NT2/D1 (cell line): ENCODE measurements at regions not wholly inside any gene's neighbourhood (a gene's known extent, or its start where the extent isn't known, plus 50 kb on each side); places are given as distances from the start of the nearest gene placed in this dataset.

ENCODE experiments used
- DNase-seq: peaks from one replicate; pipeline ENCODE4 v3.0.0-alpha.2; 2011; ENCODE audit warnings: low read depth, low spot score
- H3K27me3 ChIP-seq: 2 replicates; pipeline ENCODE4 v1.6.0; 2011; ENCODE audit warnings: mild to moderate bottlenecking; ENCODE audit not compliant: insufficient read length, insufficient read depth
- H3K36me3 ChIP-seq: 2 replicates; pipeline ENCODE4 v1.6.1; 2011; ENCODE audit warnings: mild to moderate bottlenecking, low read length, mixed read lengths; ENCODE audit not compliant: insufficient read depth, insufficient read length
- H3K4me1 ChIP-seq: 2 replicates; pipeline ENCODE4 v1.5.1; 2011; ENCODE audit not compliant: insufficient read depth, insufficient read length
- H3K4me3 ChIP-seq: 2 replicates; pipeline ENCODE4 v1.5.1; 2011; ENCODE audit warnings: low read depth; ENCODE audit not compliant: insufficient read length
- H3K9ac ChIP-seq: 2 replicates; pipeline ENCODE4 v1.6.0; 2011; ENCODE audit warnings: low read depth; ENCODE audit not compliant: insufficient read length
- H3K9me3 ChIP-seq: 2 replicates; pipeline ENCODE4 v1.5.1; 2011; ENCODE audit warnings: mild to moderate bottlenecking, low read length; ENCODE audit not compliant: insufficient read depth
- SUZ12 ChIP-seq: IDR thresholded peaks from 2 replicates; pipeline ENCODE4 v1.6.1; 2011; ENCODE audit not compliant: insufficient read length, insufficient read depth; ENCODE audit errors: extremely low read depth
- YY1 ChIP-seq: IDR thresholded peaks from 2 replicates; pipeline ENCODE4 v1.6.1; 2011; ENCODE audit not compliant: insufficient read length, insufficient read depth
- ZNF274 ChIP-seq: IDR thresholded peaks from 2 replicates; pipeline ENCODE4 v1.6.1; 2011; ENCODE audit warnings: mild to moderate bottlenecking, low read depth, low read length

GRCh38 chr5:68745448-68745847 lies 348.4 kb upstream of the SLC30A5 start:
- Histone ChIP-seq H3K9me3 (no peaks in the 10 kb centered on the region), H3K27me3 (no peaks in the 10 kb centered on the region), H3K4me1 (no peaks in the 10 kb centered on the region), H3K4me3 (no peak overlapping the region), H3K9ac (no peak overlapping the region), H3K36me3 (no peaks in the 10 kb centered on the region)
- TF ChIP-seq ZNF274 (no peak), SUZ12 (no peak), YY1 (no peak)
- no peak for DNase-seq

GRCh38 chr5:68746220-68746619 lies 347.6 kb upstream of the SLC30A5 start:
- TF ChIP-seq SUZ12 (no peak), ZNF274 (no peak), YY1 (no peak)
- no peak overlapping the region for H3K9ac ChIP-seq
- no peaks in the 10 kb centered on the region for H3K9me3 ChIP-seq
- H3K4me1 ChIP-seq: no peaks in the 10 kb centered on the region
- no peaks in the 10 kb centered on the region for H3K27me3 ChIP-seq
- H3K4me3 ChIP-seq: no peak overlapping the region
- no peaks in the 10 kb centered on the region for H3K36me3 ChIP-seq
- DNase-seq: no peak

- H3K36me3 ChIP-seq: no peaks in the 10 kb centered on the region
- H3K4me3 ChIP-seq: no peak overlapping the region
- no peak overlapping the region for H3K9ac ChIP-seq
- TF ChIP-seq YY1: no peak
- no peak for TF ChIP-seq SUZ12
- TF ChIP-seq ZNF274: no peak
- no peak for DNase-seq
- H3K9me3 ChIP-seq: no peaks in the 10 kb centered on the region
- H3K4me1 ChIP-seq: no peaks in the 10 kb centered on the region
- no peaks in the 10 kb centered on the region for H3K27me3 ChIP-seq
Measured at GRCh38 chr5:68746643-68747420, 347.0 kb upstream of the SLC30A5 start.

GRCh38 chr5:68747521-68747920 lies 346.3 kb upstream of the SLC30A5 start:
- H3K9me3 ChIP-seq: no peaks in the 10 kb centered on the region
- no peaks in the 10 kb centered on the region for H3K36me3 ChIP-seq
- H3K9ac ChIP-seq: no peak overlapping the region
- no peak for DNase-seq
- no peaks in the 10 kb centered on the region for H3K4me1 ChIP-seq
- H3K27me3 ChIP-seq: no peaks in the 10 kb centered on the region
- TF ChIP-seq YY1: no peak
- TF ChIP-seq ZNF274: no peak
- no peak for TF ChIP-seq SUZ12
- H3K4me3 ChIP-seq: no peak overlapping the region

DNA sequence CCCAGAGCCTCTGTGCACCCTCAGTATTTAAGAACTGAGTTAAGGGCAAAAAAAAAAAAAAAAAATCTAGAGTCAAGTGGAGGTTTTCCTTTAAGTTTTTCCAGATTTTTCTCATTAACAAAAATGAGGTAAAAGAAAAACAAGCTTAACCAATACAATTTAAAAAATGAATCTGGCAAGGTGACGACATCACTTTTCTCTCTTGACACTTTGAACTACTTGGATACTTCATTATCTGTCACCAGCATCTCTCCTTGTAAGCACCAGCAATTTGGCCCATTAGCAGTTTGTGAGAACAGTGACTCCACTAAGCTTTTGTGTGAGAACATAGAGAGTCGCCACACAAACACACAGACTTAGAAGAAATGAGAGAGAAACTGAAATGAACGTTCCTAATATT lies 345.7 kb upstream of the SLC30A5 start:
- Histone ChIP-seq H3K27me3 (no peaks in the 10 kb centered on the region), H3K36me3 (no peaks in the 10 kb centered on the region), H3K4me1 (no peaks in the 10 kb centered on the region), H3K4me3 (no peak overlapping the region), H3K9me3 (no peaks in the 10 kb centered on the region), H3K9ac (no peak overlapping the region)
- no peak for DNase-seq
- TF ChIP-seq SUZ12: no peak
- no peak for TF ChIP-seq ZNF274
- TF ChIP-seq YY1: no peak

DNA sequence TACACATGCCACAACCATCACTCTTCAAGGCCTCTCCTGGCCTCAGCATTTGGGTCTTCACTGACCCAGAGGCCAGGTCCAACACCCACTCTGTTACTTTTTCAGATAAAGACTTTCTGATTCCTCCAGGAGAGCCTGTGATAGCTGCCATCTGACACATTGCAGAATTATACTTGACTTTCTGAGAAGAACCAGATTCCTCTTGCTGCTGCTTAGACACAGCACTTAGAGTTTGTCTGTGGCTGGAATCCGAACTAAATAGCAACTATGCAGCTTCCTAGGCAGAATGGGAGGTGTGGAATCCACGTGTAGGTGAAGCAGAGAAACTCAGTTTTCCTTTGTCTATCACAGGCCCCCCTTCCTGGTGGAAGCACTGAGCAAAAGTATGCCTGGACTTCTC lies 344.7 kb upstream of the SLC30A5 start:
- no peak for TF ChIP-seq SUZ12
- H3K4me1 ChIP-seq: no peaks in the 10 kb centered on the region

GRCh38 chr5:68749631-68750030 lies 344.2 kb upstream of the SLC30A5 start:
- H3K9me3 ChIP-seq: no peaks in the 10 kb centered on the region
- no peak overlapping the region for H3K4me3 ChIP-seq
- H3K36me3 ChIP-seq: no peaks in the 10 kb centered on the region
- no peaks in the 10 kb centered on the region for H3K4me1 ChIP-seq
- H3K9ac ChIP-seq: no peak overlapping the region
- TF ChIP-seq YY1 (no peak), SUZ12 (no peak), ZNF274 (no peak)
- H3K27me3 ChIP-seq: no peaks in the 10 kb centered on the region
- DNase-seq: no peak

More for the DNA sequence above, 344.7 kb upstream of the SLC30A5 start:
- Histone ChIP-seq H3K4me3 (no peak overlapping the region), H3K27me3 (no peaks in the 10 kb centered on the region), H3K9me3 (no peaks in the 10 kb centered on the region), H3K36me3 (no peaks in the 10 kb centered on the region), H3K9ac (no peak overlapping the region)
- DNase-seq: no peak

DNA sequence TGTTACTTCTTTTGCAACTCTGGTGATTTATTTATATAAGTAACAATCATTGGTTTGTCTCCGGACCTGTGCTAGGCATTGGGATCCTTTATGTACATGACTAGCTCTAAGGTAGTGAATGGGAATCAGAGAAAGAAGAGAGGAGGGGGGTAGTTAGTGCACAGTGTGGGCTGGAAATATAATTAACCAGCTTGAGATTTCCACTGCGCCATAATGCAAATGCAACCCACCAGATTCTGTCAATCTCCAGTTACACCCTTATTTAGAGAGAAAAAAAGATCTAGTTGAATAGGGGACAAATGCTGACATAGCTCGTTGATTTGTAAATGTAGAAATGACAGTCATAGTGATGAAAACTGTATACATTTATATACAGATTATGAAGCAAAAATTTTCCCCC lies 342.2 kb upstream of the SLC30A5 start:
- Histone ChIP-seq H3K36me3 (no peaks in the 10 kb centered on the region), H3K27me3 (no peaks in the 10 kb centered on the region), H3K4me1 (no peaks in the 10 kb centered on the region), H3K4me3 (no peak overlapping the region), H3K9ac (no peak overlapping the region), H3K9me3 (no peaks in the 10 kb centered on the region)
- no peak for TF ChIP-seq SUZ12
- TF ChIP-seq YY1: no peak
- no peak for TF ChIP-seq ZNF274
- no peak for DNase-seq
